ENCODE measurements at regions not wholly inside any gene's neighbourhood (a gene's known extent, or its start where the extent isn't known, plus 50 kb on each side); places are given as distances from the start of the nearest gene placed in this dataset.
"Not testable (repeated sequence)": the region's sequence is repeated elsewhere in the genome, so short reads cannot be mapped to it uniquely, and the experiment has no call there.

DNA sequence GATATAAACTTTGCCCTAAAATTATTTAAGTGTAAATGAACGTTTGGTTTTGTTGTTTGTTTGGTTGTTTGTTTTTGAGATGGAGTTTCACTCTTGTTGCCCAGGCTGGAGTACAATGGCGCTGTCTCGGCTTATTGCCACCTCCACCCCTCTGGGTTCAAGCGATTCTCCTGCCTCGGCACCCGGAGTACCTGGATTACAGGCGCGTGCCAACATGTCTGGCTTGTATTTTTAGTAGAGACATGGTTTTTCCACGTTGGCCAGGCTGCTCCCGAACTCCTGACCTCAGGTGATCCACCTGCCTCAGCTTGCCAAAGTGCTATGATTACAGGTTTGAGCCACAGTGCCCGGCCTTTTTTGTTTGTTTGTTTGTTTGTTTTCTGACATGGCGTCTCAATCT is 87.9 kb upstream of the CHD2 start:
- Mint-ChIP-seq H3K36me3 (no peaks in the 10 kb centered on the region), H3K4me3 (no peak overlapping the region), H3K4me1 (peaks cover 25 to 41% of the 10 kb centered on the region in 2 donors), H3K27ac (no peak overlapping the region), H3K27me3 (ENCODE audit: low read depth in 3 of 3) (peaks cover 0 to 20% (median 10%) of the 10 kb centered on the region in 3 donors), H3K9me3 (no peaks in the 10 kb centered on the region)
- DNase-seq, result no peak

DNA sequence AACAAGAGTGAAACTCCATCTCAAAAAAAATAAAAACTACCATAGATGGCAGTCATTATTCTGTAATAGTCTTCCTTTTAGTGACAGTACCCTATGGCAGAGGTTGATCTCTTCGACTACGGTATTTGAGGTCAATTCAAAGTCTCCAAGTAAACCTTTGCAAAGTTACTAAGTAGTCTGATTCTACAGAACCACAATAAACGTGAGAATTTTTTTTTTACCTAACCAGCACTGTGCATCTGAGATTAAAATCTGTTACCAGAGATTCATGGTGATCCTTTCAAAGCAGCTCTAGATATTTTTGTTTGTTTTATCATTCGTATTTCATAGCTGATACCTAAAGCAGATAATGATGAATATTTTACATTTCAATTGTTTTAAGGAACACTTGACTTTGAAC is 86.6 kb upstream of the CHD2 start:
- no peaks in the 10 kb centered on the region for H3K36me3 Mint-ChIP-seq
- peaks cover 21 to 31% of the 10 kb centered on the region in 2 donors for H3K4me1 Mint-ChIP-seq
- H3K9me3 Mint-ChIP-seq, result no peaks in the 10 kb centered on the region
- H3K27me3 Mint-ChIP-seq (ENCODE audit: low read depth in 3 of 3), result peaks cover 0 to 16% (median 10%) of the 10 kb centered on the region in 3 donors
- H3K4me3 Mint-ChIP-seq, result no peak overlapping the region
- H3K27ac Mint-ChIP-seq, result no peak overlapping the region
- DNase-seq, result no peak

DNA sequence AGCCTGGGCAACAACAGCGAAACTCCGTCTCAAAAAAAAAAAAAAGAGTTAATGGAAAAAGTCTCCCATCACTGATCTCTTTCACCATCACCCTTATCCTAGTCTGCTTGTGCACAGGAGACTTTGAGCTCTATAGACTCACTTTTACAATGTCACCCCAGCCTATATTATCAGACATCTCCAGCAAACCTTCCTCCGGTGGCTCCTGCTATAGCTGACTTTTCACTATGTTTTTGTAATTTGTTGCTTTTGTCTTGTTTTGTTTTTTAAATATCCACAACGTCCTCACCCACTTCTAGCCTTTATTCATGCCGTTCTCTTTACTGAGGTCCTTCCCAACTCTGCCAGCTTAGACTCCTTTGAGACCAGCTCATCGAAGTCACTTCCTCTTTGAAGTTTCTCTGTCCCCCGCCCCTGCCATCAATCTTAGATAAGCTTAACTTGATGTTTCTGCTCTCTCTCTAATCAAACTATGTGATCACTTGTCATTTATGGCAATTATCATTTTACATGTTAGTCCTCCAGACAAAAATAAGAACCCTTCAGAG is 82.7 kb upstream of the CHD2 start:
- no peaks in the 10 kb centered on the region for H3K36me3 Mint-ChIP-seq
- H3K4me3 Mint-ChIP-seq, result no peak overlapping the region
- DNase-seq, result no peak
- peaks cover 0 to 12% (median 2%) of the 10 kb centered on the region in 3 donors for H3K27me3 Mint-ChIP-seq (ENCODE audit: low read depth in 3 of 3)
- peaks cover 22 to 29% of the 10 kb centered on the region in 2 donors for H3K4me1 Mint-ChIP-seq
- no peaks in the 10 kb centered on the region for H3K9me3 Mint-ChIP-seq
- peak overlapping the region in 2 of 6 donors; percentile 7 to 28 for H3K27ac Mint-ChIP-seq

DNA sequence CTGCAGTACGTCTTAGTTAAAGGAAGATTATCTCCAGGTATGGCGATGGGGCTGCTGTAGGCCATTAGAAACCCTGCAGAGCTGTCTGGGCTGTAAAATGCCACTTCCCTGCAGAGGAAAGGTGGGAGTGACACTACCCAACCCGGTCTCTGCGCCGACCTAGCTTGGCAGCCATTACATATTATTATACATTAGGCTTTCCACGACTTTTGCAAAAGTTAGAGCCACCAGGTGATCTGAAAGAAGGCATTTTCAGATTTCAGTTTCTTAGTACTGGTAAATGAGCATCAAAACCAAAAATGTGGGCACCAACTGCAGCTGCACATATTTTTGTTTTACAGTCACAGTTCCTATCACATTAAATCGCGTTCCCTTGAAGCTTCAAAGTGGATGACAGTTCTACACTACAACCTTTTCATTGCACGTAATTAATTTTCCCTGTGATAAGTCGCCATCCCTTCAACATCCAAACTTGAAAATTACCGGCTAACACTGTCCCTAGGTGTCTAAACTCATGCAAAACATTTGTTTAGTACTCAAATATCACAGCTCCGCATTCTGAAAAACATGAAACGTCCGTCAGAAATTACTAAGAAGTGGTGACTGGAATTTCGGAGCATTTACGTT is 81.4 kb upstream of the CHD2 start:
- Mint-ChIP-seq H3K36me3 (no peaks in the 10 kb centered on the region), H3K4me1 (peaks cover 19 to 24% of the 10 kb centered on the region in 2 donors), H3K27ac (peak overlapping the region; percentile 32 to 94 (median 91)), H3K4me3 (peak overlapping the region; percentile 88 to 91 (median 90)), H3K9me3 (no peaks in the 10 kb centered on the region), H3K27me3 (ENCODE audit: low read depth in 3 of 3) (peaks cover 0 to 12% (median 4%) of the 10 kb centered on the region in 3 donors)
- no peak for DNase-seq

DNA sequence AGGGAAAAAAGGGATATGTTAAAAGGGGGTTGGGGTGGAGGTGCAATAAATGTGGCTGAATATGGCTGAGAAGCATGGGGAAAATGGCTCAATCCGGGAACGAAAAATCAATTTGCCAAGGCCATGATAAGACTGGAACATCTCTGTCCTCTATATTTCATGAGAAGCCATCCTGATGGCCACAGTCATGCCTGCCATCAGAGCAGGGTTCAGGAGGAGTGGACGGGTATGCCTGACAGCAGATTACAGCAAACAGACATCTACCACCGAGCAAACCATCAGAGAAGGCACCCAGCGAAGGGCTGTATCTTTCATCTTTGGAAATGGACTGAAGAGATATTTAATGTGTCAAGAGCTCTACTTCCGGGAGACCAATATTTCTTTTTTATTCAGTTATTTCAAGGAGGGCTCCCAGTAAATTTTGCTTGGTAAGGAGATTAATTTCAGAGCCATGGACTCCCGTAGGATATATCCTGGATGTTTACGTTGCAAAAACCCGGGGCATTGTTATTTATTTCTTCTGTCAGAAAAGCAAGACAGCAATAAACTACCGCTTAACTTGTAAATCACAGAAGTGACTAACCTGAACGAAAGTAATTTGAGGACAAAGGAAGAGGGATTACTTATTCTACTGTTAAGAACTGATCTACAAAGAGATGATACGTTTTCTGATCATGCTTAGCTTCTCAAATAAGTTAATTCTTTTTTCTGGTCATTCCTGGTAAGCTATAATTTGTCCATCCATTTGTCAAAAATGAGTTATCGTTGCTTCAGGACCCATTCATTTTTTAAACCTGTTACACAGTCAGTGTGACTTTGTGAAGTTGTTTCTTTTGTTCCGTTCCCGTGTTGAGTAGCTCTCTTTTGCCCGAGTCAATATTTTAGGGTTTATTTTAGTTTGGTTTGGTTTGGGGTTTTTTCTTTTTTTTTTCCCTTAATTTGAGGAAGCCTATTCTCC is 80.6 kb upstream of the CHD2 start:
- no peak for DNase-seq
- Mint-ChIP-seq H3K4me3 (peak overlapping the region; percentile 88 to 91 (median 90)), H3K4me1 (peaks cover 19 to 23% of the 10 kb centered on the region in 2 donors), H3K27me3 (ENCODE audit: low read depth in 3 of 3) (peaks cover 0 to 12% (median 4%) of the 10 kb centered on the region in 3 donors), H3K27ac (peak overlapping the region; percentile 84 to 94 (median 91)), H3K9me3 (no peaks in the 10 kb centered on the region), H3K36me3 (no peaks in the 10 kb centered on the region)

DNA sequence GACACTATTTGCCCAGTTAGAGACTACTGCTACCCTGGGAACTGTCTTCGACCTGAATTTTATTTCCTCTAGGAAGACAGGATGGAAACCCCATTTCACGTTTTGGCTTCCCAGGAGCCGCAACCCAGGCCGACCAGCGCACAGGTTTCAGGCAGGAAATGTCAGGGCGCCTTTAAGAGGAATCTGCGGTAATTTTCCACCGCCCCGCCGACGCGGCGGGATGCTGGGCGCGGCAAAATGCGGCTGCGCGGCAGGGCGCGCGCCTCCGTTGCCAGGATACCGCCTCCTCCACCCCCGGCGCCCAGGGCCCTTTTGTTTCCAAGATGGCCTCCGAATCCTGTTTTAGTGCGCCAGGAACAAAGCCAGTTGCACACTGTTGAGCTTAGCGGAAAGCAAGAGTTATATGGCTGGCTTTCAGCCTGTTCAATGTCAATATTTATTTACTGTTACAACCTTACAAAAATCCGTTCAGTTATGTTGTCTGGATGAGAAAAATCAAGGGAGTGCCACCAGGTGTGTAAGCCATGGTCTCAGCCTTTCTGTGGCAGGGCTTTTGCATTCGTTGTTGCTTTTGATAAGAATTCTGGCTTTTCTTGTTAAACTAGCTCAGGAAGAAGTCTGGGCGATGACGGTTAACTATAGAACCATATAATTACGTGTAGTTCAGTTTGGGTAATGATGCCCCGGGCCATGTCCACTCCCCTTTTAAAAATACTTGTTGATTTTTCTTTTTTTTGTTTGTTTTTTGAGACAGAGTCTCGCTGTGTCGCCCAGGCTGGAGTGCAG is 79.7 kb upstream of the CHD2 start:
- Mint-ChIP-seq H3K27me3 (ENCODE audit: low read depth in 3 of 3) (peaks cover 0 to 14% (median 4%) of the 10 kb centered on the region in 3 donors), H3K4me1 (peaks cover 19 to 23% of the 10 kb centered on the region in 2 donors), H3K9me3 (no peaks in the 10 kb centered on the region), H3K4me3 (peak overlapping the region; percentile 88 to 91 (median 90)), H3K36me3 (no peaks in the 10 kb centered on the region), H3K27ac (peak overlapping the region; percentile 84 to 94 (median 91))
- DNase-seq, result peak; percentile 85 to 86 (median 86)

DNA sequence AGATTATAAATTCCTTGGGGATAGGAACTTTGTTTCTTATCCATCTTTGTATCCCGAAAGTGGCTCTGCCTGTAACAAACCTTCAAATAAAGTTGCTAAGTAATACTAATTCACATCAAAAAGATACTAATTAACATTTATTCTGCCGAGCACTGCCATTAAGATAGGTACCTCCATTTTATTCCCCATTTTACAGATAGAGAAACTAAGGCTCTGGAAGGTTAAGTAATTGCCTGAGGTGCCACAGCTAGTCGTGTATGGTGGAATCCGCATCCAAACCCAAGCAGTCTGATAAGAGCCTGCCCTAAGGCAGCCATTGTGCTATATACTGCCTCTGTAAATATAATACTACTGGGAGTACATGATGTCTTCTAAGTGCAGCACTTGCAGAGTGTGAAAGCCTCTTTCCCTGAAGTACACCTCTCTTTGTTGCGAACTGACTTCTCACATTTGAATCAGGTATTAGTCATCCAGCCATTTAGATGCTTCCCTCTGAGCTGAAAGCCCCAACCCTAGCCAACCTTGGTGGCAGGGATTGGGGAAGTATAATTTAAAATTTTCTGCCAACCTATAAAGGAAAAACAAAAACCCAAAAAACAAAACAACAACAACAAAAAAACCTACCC is 78.5 kb upstream of the CHD2 start:
- Mint-ChIP-seq H3K4me1 (peaks cover 19 to 23% of the 10 kb centered on the region in 2 donors), H3K36me3 (no peaks in the 10 kb centered on the region), H3K27me3 (ENCODE audit: low read depth in 3 of 3) (peaks cover 0 to 14% (median 4%) of the 10 kb centered on the region in 3 donors), H3K9me3 (no peaks in the 10 kb centered on the region), H3K4me3 (peak overlapping the region; percentile 5 to 69 (median 65)), H3K27ac (peak overlapping the region in 3 of 6 donors; percentile 61 to 66 (median 64))
- DNase-seq, result no peak

DNA sequence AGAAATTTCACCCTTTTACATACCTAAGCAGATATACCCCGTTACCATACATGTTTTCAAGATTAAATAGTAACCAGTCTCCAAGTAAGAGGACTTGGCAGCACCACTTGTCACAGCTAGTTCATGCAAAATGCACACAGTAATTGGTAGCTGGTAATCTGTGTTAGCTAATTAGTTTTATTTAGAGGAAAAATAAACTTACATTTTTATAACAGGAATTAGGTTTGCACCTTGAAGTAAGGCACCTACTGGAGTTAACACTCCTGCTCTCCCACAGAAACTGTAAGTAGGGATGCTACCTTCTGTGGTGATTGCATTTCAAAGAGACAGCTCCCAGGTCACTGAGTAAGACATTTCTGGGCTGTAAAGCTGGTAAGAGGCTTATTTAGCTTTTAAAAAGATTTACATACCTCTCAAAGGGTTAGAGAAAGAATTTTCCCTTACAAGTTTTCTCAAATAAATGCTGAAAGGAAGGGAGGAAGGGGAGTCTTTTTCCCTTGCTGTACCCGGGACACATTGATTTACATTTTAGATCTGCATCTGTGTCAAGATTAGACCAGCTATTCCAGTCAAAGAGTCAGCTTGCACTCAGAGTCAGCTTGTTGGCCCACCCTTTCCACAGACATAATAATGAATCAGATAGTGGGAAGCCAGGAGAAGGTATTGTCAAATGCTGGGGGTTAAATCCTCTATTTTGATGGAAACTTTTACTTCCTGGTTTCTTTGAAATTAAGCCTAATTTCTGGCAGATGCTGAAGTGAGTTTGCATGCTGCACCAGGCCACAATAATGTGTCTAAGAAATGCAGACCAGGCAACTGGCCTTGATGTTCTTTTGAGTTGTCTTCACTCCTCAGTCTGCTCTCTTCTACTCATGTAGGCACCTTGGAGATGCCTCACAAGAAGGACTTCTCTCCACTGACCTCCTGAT is 77.6 kb upstream of the CHD2 start:
- DNase-seq, result no peak
- H3K36me3 Mint-ChIP-seq, result no peaks in the 10 kb centered on the region
- peaks cover 19 to 23% of the 10 kb centered on the region in 2 donors for H3K4me1 Mint-ChIP-seq
- peak overlapping the region in 4 of 5 donors; percentile 5 to 69 (median 56) for H3K4me3 Mint-ChIP-seq
- H3K9me3 Mint-ChIP-seq, result no peaks in the 10 kb centered on the region
- peaks cover 0 to 14% (median 4%) of the 10 kb centered on the region in 3 donors for H3K27me3 Mint-ChIP-seq (ENCODE audit: low read depth in 3 of 3)
- H3K27ac Mint-ChIP-seq, result peak overlapping the region in 2 of 6 donors; percentile 39 to 64

DNA sequence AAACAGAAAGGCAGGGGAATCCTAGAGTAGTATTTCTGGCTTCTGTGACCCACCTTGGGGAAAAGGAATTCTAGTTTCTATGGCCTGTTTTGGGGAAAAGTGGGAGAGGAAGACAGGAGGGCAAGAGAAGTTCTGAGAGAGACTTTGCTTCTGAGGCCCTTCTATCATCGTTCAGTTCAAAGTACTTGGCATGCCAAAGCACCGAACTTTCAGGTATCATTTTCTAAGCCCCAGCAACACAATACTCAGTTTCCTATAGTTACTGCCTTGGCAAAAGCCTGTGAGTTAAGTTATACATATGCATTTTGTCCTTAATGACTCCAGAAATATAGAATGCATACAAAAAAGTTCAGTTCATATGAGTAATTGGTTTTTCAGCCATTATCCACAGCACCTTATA is 74.1 kb upstream of the CHD2 start:
- no peak overlapping the region for H3K27ac Mint-ChIP-seq
- H3K36me3 Mint-ChIP-seq, result no peaks in the 10 kb centered on the region
- peaks cover 0 to 2% (median 2%) of the 10 kb centered on the region in 3 donors for H3K27me3 Mint-ChIP-seq (ENCODE audit: low read depth in 3 of 3)
- no peak for DNase-seq
- H3K4me3 Mint-ChIP-seq, result no peak overlapping the region
- peaks cover 8 to 9% of the 10 kb centered on the region in 2 donors for H3K4me1 Mint-ChIP-seq
- no peaks in the 10 kb centered on the region for H3K9me3 Mint-ChIP-seq

DNA sequence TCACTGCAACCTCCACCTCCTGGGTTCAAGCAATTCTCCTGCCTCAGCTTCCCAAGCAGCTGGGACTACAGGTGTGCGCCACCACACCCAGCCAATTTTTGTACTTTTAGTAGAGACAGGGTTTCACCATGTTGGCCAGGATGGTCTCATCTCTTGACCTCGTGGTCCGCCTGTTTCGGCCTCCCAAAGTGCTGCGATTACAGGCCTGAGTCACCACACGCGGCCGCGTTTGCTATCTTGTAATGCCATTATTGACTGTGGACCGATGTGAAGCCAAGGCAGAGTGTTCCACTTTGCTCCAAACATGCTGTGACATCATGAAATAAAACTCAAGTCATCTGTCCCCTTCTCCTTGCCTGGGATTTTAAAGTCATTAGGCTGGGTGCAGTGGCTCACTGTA is 72.1 kb upstream of the CHD2 start:
- H3K36me3 Mint-ChIP-seq; DNase-seq; H3K4me3 Mint-ChIP-seq; H3K9me3 Mint-ChIP-seq; H3K27me3 Mint-ChIP-seq (ENCODE audit: low read depth in 3 of 3); H3K27ac Mint-ChIP-seq: not testable (repeated sequence)
- peaks cover 23 to 24% of the 10 kb centered on the region in 2 donors for H3K4me1 Mint-ChIP-seq

DNA sequence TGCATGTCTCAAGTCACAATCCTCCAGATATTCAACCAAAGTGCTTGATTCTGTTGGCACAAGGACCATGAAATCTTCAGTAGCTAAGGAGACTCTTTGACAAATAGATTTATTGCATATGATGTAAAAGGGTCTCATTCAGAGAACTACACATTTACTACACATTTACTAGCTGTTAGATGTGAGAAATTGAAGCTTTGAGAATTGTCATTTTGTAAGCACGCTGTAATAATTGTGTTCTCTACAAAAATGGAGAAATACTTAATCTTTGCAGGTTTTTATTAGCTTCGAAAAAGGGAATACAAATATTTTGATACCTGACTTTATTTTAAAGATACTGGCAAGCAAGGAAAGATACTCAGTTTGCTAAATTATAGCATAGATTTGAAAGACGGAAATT is 70.2 kb upstream of the CHD2 start:
- peak overlapping the region in 3 of 6 donors; percentile 29 to 91 (median 41) for H3K27ac Mint-ChIP-seq
- DNase-seq, result no peak
- H3K4me1 Mint-ChIP-seq, result peaks cover 30 to 34% of the 10 kb centered on the region in 2 donors
- H3K36me3 Mint-ChIP-seq, result no peaks in the 10 kb centered on the region
- no peak overlapping the region for H3K4me3 Mint-ChIP-seq
- H3K27me3 Mint-ChIP-seq (ENCODE audit: low read depth in 3 of 3), result peaks cover 0 to 2% (median 0%) of the 10 kb centered on the region in 3 donors
- H3K9me3 Mint-ChIP-seq, result no peaks in the 10 kb centered on the region

DNA sequence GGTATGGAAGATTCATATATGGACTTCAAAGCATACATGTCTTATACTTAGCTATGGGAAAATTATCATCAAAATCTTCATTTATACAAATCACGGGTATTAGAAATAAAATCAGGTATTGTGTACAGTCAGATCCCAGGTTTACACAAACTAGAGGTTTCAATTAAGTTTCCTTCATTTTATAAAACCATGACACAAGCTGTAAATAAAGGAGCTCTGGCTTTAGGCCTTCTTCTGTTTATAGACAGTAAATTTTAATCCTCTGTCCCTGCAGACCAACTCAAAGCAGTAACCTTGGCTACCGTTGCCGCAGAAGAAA is 68.8 kb upstream of the CHD2 start:
- Mint-ChIP-seq H3K27ac (peak overlapping the region; percentile 91 to 98 (median 94)), H3K9me3 (no peaks in the 10 kb centered on the region), H3K4me3 (peak overlapping the region; percentile 75 to 86 (median 77)), H3K27me3 (ENCODE audit: low read depth in 3 of 3) (peaks cover 0 to 2% (median 0%) of the 10 kb centered on the region in 3 donors), H3K36me3 (no peaks in the 10 kb centered on the region), H3K4me1 (peaks cover 30 to 34% of the 10 kb centered on the region in 2 donors)
- no peak for DNase-seq
